DOHH2 (cell line): ENCODE measurements at regions not wholly inside any gene's neighbourhood (a gene's known extent, or its start where the extent isn't known, plus 50 kb on each side); places are given as distances from the start of the nearest gene placed in this dataset.

Source experiments
- CTCF ChIP-seq: fragments of 200-600 bp; sonication (generic); IDR thresholded peaks from one replicate; pipeline ENCODE4 v1.5.1; 2014; ENCODE audit warnings: antibody characterized with exemption, mild to moderate bottlenecking, low read depth, low read length; ENCODE audit not compliant: poor library complexity, severe bottlenecking
- EZH2phosphoT487 ChIP-seq: fragments of 200-600 bp; sonication (generic); IDR thresholded peaks from 2 replicates; pipeline ENCODE4 v1.6.1; 2017; ENCODE audit warnings: borderline replicate concordance, mild to moderate bottlenecking, antibody characterized with exemption, low read length, moderate library complexity, mixed read lengths

- no peak for TF ChIP-seq CTCF
- no peak for TF ChIP-seq EZH2phosphoT487
Observed at GRCh38 chr13:29978211-29978610, 127.8 kb upstream of the UBL3 start.
